ENCODE measurements at regions not wholly inside any gene's neighbourhood (a gene's known extent, or its start where the extent isn't known, plus 50 kb on each side); places are given as distances from the start of the nearest gene placed in this dataset.

DNA sequence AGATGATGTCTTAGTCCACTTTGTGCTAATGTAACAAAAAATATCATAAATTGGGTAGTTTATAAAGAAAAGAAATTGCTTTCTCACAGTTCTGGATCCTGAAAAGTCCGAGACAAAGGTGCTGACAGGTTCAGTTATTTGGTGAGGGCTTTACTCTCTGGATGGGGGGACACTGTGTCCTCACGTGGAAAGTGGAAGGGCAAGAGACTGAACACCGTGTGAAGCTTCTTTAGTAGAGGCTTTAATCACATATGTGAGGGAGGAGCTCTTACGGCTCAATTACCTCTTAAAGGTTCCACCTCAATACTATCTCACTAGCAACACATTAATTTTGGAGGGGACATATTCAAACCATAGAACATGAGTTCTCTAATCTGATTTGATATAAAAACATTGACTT, 204.3 kb downstream of the FSIP2 start:
- H3K9me3 ChIP-seq: no peaks in the 10 kb centered on the region

DNA sequence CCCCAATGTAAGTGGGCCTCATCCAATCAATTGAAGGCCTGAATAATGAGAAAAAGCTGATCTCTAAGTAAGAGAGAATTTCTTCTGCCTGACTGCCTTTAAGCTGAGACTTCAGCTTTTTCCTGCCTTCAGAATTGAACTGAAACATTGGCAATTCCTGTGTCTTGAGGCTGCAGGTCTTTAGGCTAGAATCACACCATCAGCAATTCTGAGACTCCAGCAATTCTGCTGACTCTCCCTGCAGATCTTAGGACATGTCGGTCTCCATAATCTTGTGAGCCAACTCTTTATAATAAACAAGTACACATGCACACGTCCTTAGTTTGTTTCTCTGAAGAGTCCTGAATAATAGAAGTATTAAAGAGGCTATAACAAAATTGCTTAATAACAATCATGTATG, 209.1 kb downstream of the FSIP2 start:
- TF ChIP-seq CTCF (IDR thresholded peaks at IDR 0.05): no peak
- no peak overlapping the region for H3K9ac ChIP-seq (ENCODE audit: low read depth in 2 of 2, low read length in 2 of 2)

More for the DNA sequence above, 204.3 kb downstream of the FSIP2 start:
- H3K36me3 ChIP-seq: no peaks in the 10 kb centered on the region
- H3K4me1 ChIP-seq: no peaks in the 10 kb centered on the region
- TF ChIP-seq CTCF (IDR thresholded peaks at IDR 0.05): no peak
- no peak overlapping the region for H3K9ac ChIP-seq (ENCODE audit: low read depth in 2 of 2, low read length in 2 of 2)
- no peaks in the 10 kb centered on the region for H3K27me3 ChIP-seq
- no peak overlapping the region for H3K27ac ChIP-seq
- intact Hi-C loops (cut with DNase I): no loop called here
- DNase-seq: no peak
- no peak overlapping the region for H3K4me3 ChIP-seq

DNA sequence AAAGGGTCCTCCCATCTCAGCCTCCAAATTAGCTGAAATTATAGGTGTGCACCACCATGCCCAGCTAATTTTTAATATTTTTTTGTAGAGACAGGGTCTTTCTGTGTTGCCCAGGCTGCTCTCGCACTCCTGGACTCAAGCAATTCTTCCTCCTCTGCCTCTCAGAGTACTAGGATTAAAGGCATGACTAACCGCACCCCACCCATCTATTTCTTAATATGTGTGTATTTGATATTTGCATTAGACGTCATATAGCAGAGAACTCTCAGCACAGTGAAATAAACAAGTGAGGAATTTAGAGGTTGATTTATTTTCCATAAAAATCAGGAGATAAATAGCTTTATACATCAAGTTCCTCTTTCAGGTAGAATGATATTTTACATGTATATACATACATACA, 213.5 kb downstream of the FSIP2 start:
- Histone ChIP-seq H3K9me3 (no peaks in the 10 kb centered on the region), H3K27ac (no peak overlapping the region), H3K27me3 (no peaks in the 10 kb centered on the region), H3K36me3 (no peaks in the 10 kb centered on the region), H3K4me3 (no peak overlapping the region), H3K4me1 (no peaks in the 10 kb centered on the region), H3K9ac (ENCODE audit: low read depth in 2 of 2, low read length in 2 of 2) (no peak overlapping the region)
- intact Hi-C loops (cut with DNase I): no loop called here
- no peak for TF ChIP-seq CTCF (IDR thresholded peaks at IDR 0.05)
- no peak for DNase-seq

More for the DNA sequence above, 209.1 kb downstream of the FSIP2 start:
- Histone ChIP-seq H3K36me3 (no peaks in the 10 kb centered on the region), H3K9me3 (no peaks in the 10 kb centered on the region), H3K4me1 (no peaks in the 10 kb centered on the region), H3K27me3 (no peaks in the 10 kb centered on the region), H3K27ac (no peak overlapping the region), H3K4me3 (no peak overlapping the region)
- intact Hi-C loops (cut with DNase I): no loop called here
- no peak for DNase-seq

DNA sequence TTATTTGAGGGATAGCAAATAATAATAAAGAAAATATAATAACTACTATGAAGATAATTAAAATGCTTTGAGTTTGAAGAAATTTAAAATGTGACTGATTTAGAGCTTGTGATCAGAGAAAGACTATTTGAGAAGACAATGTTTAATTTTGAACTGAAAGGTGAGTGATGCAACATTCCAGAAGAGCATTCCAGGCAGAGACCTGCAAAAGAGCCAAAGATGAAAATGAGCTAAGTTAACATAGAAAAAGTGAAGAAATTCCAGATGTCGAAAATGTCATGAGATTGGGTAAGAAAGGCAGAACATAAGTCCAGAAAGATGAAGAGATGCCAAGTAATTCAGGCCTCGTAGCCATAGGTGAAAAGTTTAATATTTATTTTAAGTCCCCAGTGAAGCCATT, 215.8 kb downstream of the FSIP2 start:
- Histone ChIP-seq H3K9ac (ENCODE audit: low read depth in 2 of 2, low read length in 2 of 2) (no peak overlapping the region), H3K36me3 (no peaks in the 10 kb centered on the region), H3K27ac (no peak overlapping the region), H3K9me3 (no peaks in the 10 kb centered on the region), H3K4me3 (no peak overlapping the region), H3K4me1 (no peaks in the 10 kb centered on the region), H3K27me3 (no peaks in the 10 kb centered on the region)
- intact Hi-C loops (cut with DNase I): no loop called here
- TF ChIP-seq CTCF (IDR thresholded peaks at IDR 0.05): no peak
- DNase-seq: no peak

GRCh38 chr2:185955050-185955449, 216.4 kb downstream of the FSIP2 start:
- H3K27ac ChIP-seq: no peak overlapping the region
- no peak overlapping the region for H3K9ac ChIP-seq (ENCODE audit: low read depth in 2 of 2, low read length in 2 of 2)
- no peaks in the 10 kb centered on the region for H3K36me3 ChIP-seq
- no peak for TF ChIP-seq CTCF (IDR thresholded peaks at IDR 0.05)
- H3K9me3 ChIP-seq: no peaks in the 10 kb centered on the region
- no peak for DNase-seq
- no peaks in the 10 kb centered on the region for H3K27me3 ChIP-seq
- no peaks in the 10 kb centered on the region for H3K4me1 ChIP-seq
- H3K4me3 ChIP-seq: no peak overlapping the region
- intact Hi-C loops (cut with DNase I): no loop called here

GRCh38 chr2:185967335-185967734, 228.7 kb downstream of the FSIP2 start:
- Histone ChIP-seq H3K36me3 (no peaks in the 10 kb centered on the region), H3K27me3 (no peaks in the 10 kb centered on the region), H3K9me3 (no peaks in the 10 kb centered on the region), H3K4me1 (no peaks in the 10 kb centered on the region), H3K9ac (ENCODE audit: low read depth in 2 of 2, low read length in 2 of 2) (no peak overlapping the region), H3K4me3 (no peak overlapping the region), H3K27ac (no peak overlapping the region)
- intact Hi-C loops (cut with DNase I): no loop called here
- no peak for TF ChIP-seq CTCF (IDR thresholded peaks at IDR 0.05)
- no peak for DNase-seq
